ENCODE measurements at regions not wholly inside any gene's neighbourhood (a gene's known extent, or its start where the extent isn't known, plus 50 kb on each side); places are given as distances from the start of the nearest gene placed in this dataset.

- Histone ChIP-seq H3K9me1 (replicated peaks; ENCODE audit: control insufficient read depth, extremely low read depth, insufficient read depth, low read length) (no peaks in the 10 kb centered on the region), H3K4me1 (ENCODE audit: control insufficient read depth, extremely low read depth, insufficient read depth, low read length) (no peaks in the 10 kb centered on the region), H3K9me3 (replicated peaks; ENCODE audit: control insufficient read depth, insufficient read depth, low read length) (no peaks in the 10 kb centered on the region), H2AFZ (ENCODE audit: low read depth, low read length) (no peak overlapping the region), H3K9ac (replicated peaks; ENCODE audit: extremely low read depth, insufficient read depth, low read length) (no peak overlapping the region), H3K36me3 (ENCODE audit: control insufficient read depth in 2 of 2, extremely low read depth in 1 of 2, insufficient read depth in 2 of 2, low read length in 2 of 2) (no peaks in the 10 kb centered on the region), H3K4me2 (ENCODE audit: insufficient read depth, low read length) (no peak overlapping the region), H3K4me3 (replicated peaks in 1 of 3; ENCODE audit: insufficient read depth in 1 of 3, low read depth in 1 of 3, low read length in 3 of 3) (no peak overlapping the region), H4K20me1 (replicated peaks; ENCODE audit: control insufficient read depth, extremely low read depth, insufficient read depth, low read length) (no peaks in the 10 kb centered on the region), H3K79me2 (ENCODE audit: control insufficient read depth, insufficient read depth, low read length) (no peaks in the 10 kb centered on the region), H3K27me3 (ENCODE audit: control insufficient read depth in 2 of 2, insufficient read depth in 2 of 2, low read length in 2 of 2) (no peaks in the 10 kb centered on the region), H3K27ac (ENCODE audit: insufficient read depth, low read depth, low read length) (no peak overlapping the region)
- dilution Hi-C loops (cut with MboI; ENCODE audit: extremely low pct_ligation_motif_present, low sequenced_read_pairs), result no loop called here
- BruUV-seq (replicated peaks), result no TSS peak
- FAIRE-seq (no peak), DNase-seq (ENCODE audit: low read depth, low spot score) (no peak)
- POLR2A ChIA-PET, result no interaction called here
- CTCF ChIA-PET, result no interaction called here
- intact Hi-C loops (cut with micrococcal nuclease), result no loop called here
- TF ChIP-seq GATA2 (IDR thresholded peaks at IDR 0.05; ENCODE audit: insufficient read depth, insufficient read length, low read depth, low read length) (no peak), MYC (IDR thresholded peaks at IDR 0.05; ENCODE audit: low read depth, low read length) (no peak), POLR2AphosphoS5 (IDR thresholded peaks at IDR 0.05; ENCODE audit: insufficient read depth, low read depth, low read length) (no peak), POLR2A (IDR thresholded peaks at IDR 0.05; ENCODE audit: low read depth, low read length) (no peak), FOS (IDR thresholded peaks at IDR 0.05; ENCODE audit: borderline replicate concordance, insufficient read depth, low read length) (no peak), JUN (IDR thresholded peaks at IDR 0.05; ENCODE audit: borderline replicate concordance, insufficient read depth, insufficient read length, low read depth) (no peak), EZH2 (IDR thresholded peaks at IDR 0.05; ENCODE audit: borderline replicate concordance, low read depth, low read length, severe bottlenecking) (no peak)
- TF ChIP-seq, protein P1, sequence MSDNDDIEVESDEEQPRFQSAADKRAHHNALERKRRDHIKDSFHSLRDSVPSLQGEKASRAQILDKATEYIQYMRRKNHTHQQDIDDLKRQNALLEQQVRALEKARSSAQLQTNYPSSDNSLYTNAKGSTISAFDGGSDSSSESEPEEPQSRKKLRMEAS (IDR thresholded peaks at IDR 0.05; ENCODE audit: insufficient read depth, insufficient read length), result no peak
- TF ChIP-seq, protein P2, sequence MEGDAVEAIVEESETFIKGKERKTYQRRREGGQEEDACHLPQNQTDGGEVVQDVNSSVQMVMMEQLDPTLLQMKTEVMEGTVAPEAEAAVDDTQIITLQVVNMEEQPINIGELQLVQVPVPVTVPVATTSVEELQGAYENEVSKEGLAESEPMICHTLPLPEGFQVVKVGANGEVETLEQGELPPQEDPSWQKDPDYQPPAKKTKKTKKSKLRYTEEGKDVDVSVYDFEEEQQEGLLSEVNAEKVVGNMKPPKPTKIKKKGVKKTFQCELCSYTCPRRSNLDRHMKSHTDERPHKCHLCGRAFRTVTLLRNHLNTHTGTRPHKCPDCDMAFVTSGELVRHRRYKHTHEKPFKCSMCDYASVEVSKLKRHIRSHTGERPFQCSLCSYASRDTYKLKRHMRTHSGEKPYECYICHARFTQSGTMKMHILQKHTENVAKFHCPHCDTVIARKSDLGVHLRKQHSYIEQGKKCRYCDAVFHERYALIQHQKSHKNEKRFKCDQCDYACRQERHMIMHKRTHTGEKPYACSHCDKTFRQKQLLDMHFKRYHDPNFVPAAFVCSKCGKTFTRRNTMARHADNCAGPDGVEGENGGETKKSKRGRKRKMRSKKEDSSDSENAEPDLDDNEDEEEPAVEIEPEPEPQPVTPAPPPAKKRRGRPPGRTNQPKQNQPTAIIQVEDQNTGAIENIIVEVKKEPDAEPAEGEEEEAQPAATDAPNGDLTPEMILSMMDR (IDR thresholded peaks at IDR 0.05; ENCODE audit: extremely low read depth in 1 of 2, insufficient read depth in 1 of 2, low read depth in 1 of 2, low read length in 2 of 2), result no peak
Measured at GRCh38 chr5:109923205-109923604, 233.5 kb downstream of the MAN2A1 start.

Data from endothelial cell of umbilical vein (primary cell).